Bronchial epithelial cell (primary cell): ENCODE measurements at regions not wholly inside any gene's neighbourhood (a gene's known extent, or its start where the extent isn't known, plus 50 kb on each side); places are given as distances from the start of the nearest gene placed in this dataset.
"Not testable (repeated sequence)": the region's sequence is repeated elsewhere in the genome, so short reads cannot be mapped to it uniquely, and the experiment has no call there.

Experiments
- DNase-seq: peaks from one replicate; pipeline ENCODE4 v3.0.0-alpha.2; 2010; ENCODE audit warnings: low read depth
- FAIRE-seq: peaks from 2 replicates; lab custom pipeline; 2011; peaks lifted over from hg19 to GRCh38; lab: Jason Lieb, UNC
- H3K27me3 ChIP-seq: 2 replicates; pipeline ENCODE4 v1.5.1; 2011; ENCODE audit warnings: low read length; ENCODE audit not compliant: control insufficient read depth, insufficient read depth
- H3K36me3 ChIP-seq: 2 replicates; pipeline ENCODE4 v1.5.1; 2011; ENCODE audit warnings: low read length; ENCODE audit not compliant: control insufficient read depth, insufficient read depth
- H3K4me3 ChIP-seq: 2 replicates; pipeline ENCODE4 v1.5.1; 2011; ENCODE audit warnings: mild to moderate bottlenecking, low read depth, low read length, control low read depth
- TF ChIP-seq, protein P1 (sequence below): IDR thresholded peaks from 2 replicates; pipeline ENCODE4 v1.5.1; 2011; ENCODE audit warnings: mild to moderate bottlenecking, moderate library complexity, low read length, control low read depth, inconsistent platforms; ENCODE audit not compliant: insufficient read depth, severe bottlenecking

DNA sequence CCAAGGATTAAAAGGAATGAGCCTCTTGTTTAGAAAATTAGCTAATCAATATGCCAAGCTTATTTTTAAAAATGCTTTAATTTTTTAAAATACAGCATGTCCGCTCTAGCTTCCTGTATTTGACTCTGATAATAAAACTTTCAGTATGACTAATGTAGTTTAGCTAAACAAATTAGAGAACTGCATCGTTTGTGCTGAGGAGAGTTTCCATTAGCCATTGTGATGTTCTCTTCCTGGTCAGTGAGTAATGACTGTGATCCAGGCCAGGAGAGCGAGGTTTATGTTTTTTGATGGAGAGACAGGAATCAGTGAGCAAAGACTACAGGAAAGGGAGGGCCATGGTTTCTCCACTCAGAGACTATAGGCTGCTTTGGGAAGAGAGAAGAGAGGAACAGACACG, 237.2 kb upstream of the ETAA1 start:
- Histone ChIP-seq H3K4me3 (no peak overlapping the region), H3K36me3 (no peaks in the 10 kb centered on the region), H3K27me3 (no peaks in the 10 kb centered on the region)
- FAIRE-seq (no peak), DNase-seq (no peak)
- TF ChIP-seq, protein P1, sequence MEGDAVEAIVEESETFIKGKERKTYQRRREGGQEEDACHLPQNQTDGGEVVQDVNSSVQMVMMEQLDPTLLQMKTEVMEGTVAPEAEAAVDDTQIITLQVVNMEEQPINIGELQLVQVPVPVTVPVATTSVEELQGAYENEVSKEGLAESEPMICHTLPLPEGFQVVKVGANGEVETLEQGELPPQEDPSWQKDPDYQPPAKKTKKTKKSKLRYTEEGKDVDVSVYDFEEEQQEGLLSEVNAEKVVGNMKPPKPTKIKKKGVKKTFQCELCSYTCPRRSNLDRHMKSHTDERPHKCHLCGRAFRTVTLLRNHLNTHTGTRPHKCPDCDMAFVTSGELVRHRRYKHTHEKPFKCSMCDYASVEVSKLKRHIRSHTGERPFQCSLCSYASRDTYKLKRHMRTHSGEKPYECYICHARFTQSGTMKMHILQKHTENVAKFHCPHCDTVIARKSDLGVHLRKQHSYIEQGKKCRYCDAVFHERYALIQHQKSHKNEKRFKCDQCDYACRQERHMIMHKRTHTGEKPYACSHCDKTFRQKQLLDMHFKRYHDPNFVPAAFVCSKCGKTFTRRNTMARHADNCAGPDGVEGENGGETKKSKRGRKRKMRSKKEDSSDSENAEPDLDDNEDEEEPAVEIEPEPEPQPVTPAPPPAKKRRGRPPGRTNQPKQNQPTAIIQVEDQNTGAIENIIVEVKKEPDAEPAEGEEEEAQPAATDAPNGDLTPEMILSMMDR = no peak

DNA sequence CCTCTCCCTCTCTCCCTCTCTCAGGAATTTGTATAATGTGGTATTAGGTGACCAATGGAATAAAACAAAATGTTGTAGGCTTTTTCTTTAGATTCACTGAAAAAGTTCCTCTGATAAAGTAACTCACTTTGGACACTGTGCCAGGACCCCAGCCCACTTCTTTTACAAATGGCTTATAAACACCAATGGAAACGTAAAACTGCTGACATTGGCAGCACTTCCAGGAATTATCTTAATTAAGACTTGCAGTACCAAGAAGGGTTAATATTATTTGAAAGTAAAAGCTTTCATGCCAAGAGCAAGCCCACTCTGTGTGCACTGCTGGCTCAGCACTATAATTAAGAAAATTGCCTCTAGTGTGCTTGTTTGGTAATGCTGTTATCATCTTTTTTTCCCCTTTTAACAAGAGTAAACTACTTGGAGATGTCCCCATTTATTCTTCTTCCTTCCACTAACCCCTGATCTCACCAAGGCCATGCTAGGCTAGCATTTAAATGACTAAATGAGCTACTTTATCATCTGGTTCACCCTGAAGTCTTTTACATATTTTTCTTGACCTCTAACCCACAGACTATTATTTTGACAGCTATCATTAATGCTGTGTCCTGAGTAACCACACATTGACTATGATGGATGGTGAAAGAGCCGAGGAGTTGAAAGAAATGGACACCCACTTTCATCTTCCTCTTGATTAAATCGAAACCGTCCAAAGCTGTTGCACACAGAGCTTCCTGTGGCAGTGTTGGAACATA, 232.2 kb upstream of the ETAA1 start:
- FAIRE-seq = no peak
- no peak overlapping the region for H3K4me3 ChIP-seq
- TF ChIP-seq, protein P1 = no peak

DNA sequence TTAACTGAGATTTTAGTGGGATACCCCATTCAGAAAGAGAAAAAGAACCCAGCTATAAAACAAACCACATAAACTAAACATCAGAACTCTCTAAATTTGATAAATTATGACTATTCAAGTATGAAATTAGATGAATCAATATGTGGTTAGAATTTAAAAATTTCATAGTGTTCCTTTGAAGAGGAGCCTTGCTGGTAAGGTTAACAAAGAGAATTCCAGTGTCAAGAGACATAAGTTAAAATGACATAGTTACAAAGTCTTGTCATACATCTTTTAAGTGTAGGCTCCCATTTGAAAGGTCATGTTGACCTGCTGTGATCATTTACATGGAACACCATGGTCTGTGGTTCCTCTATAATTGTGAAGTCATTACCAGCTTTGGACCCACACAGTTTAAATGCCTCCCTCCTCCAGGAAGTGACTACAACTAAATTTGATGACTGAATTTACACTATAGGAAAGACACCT, 231.6 kb upstream of the ETAA1 start:
- TF ChIP-seq, protein P1 = no peak
- H3K36me3 ChIP-seq = no peaks in the 10 kb centered on the region
- no peaks in the 10 kb centered on the region for H3K27me3 ChIP-seq
- DNase-seq (no peak), FAIRE-seq (no peak)
- no peak overlapping the region for H3K4me3 ChIP-seq

More for the DNA sequence above, 232.2 kb upstream of the ETAA1 start:
- DNase-seq = no peak
- H3K27me3 ChIP-seq = no peaks in the 10 kb centered on the region
- no peaks in the 10 kb centered on the region for H3K36me3 ChIP-seq

DNA sequence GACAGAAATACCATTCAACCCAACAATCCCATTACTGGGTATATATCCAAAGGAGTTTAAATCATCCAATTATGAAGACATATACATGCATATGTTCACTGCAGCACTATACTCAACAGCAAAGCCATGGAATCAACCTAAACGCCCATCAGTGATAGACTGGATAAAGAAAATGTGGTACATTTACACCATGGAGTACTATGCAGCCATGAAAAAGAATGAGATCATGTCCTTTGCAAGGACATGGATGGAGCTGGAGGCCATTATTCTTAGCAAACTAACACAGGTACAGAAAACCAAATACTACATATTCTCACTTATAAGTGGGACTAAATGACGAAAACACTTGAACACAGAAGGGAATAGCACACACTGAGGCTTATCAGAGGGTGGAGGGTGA, 230.6 kb upstream of the ETAA1 start:
- H3K36me3 ChIP-seq, H3K27me3 ChIP-seq, DNase-seq, H3K4me3 ChIP-seq, FAIRE-seq: not testable (repeated sequence)

DNA sequence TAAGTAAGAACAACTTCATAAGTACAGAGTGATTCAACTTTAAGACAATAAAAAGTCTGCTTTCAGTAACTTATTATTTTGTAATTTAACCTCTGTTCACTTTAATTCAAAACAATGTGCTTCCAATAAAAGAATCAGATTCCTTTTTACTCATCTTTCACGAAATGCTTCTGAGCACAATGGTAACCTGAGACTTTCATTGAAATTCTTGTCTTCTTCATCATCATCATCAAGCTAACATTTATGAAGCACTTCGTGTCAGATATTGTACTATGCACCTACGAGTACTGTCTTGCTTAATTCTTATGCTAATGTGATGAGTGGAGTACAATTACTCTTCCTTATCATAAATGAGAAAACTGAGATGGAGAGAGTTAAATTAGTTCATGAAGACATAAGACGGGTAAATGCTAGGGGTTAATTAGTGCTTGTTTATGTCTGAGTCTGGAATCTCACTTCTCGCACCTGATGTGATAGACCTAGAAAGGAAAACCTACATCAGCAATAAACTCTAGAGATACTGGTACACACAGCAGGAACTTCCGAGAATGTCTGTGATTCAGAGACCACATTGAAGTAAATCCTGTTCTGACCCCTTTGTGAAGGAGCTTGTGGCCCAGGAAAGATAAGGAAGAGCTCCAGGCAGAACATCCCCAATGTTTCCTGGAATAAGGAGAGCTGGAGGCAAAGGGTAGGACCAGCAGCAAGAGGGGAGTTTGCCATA, 227.6 kb upstream of the ETAA1 start:
- Histone ChIP-seq H3K36me3 (no peaks in the 10 kb centered on the region), H3K27me3 (no peaks in the 10 kb centered on the region), H3K4me3 (no peak overlapping the region)
- TF ChIP-seq, protein P1 = no peak
- no peak for FAIRE-seq
- peak; percentile 67 for DNase-seq

DNA sequence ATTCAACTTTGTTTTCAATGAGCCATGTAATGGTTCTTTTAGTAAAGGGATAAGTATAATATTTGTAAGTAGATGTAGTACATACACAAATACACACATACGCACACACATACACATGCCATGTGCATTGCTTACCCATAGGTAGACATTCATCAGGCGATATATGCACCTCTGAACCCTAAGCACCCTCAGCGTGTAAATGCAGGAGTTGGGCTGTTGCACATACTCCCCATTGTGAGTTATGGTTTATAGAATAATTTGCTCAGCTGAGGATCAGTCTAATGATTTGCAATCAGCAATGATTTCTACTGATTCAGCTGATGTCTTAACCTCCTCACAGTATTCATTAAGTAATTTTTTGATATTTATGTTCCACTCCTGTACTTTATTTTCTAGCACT, 217.6 kb upstream of the ETAA1 start:
- FAIRE-seq = no peak
- Histone ChIP-seq H3K4me3 (no peak overlapping the region), H3K27me3 (no peaks in the 10 kb centered on the region), H3K36me3 (no peaks in the 10 kb centered on the region)
- TF ChIP-seq, protein P1 = no peak
- no peak for DNase-seq
